ENCODE measurements at regions not wholly inside any gene's neighbourhood (a gene's known extent, or its start where the extent isn't known, plus 50 kb on each side); places are given as distances from the start of the nearest gene placed in this dataset.

GRCh38 chr1:238223076-238223640, 332.4 kb upstream of the ZP4 start:
- TF ChIP-seq CTCF (conservative IDR thresholded peaks at IDR 0.05; ENCODE audit: low read length) = no peak
- TF ChIP-seq EZH2phosphoT487 (IDR thresholded peaks at IDR 0.05; ENCODE audit: borderline replicate concordance) = no peak
